Right lobe of liver (tissue), 4 donors: ENCODE measurements at regions not wholly inside any gene's neighbourhood (a gene's known extent, or its start where the extent isn't known, plus 50 kb on each side); places are given as distances from the start of the nearest gene placed in this dataset.

Experiments used
- CTCF ChIP-seq, 4 donors: fragments of 200-600 bp in 3 of 4; fragments of 450-650 bp in 1 of 4; IDR thresholded peaks; one replicate each; pipeline versions ENCODE4 v1.5.1 to v1.8.0; 2016 to 2022; ENCODE audit warnings: antibody characterized with exemption in 4 of 4, mild to moderate bottlenecking in 2 of 4
- POLR2A ChIP-seq: fragments of 450-650 bp; IDR thresholded peaks from one replicate; pipeline ENCODE4 v1.6.1; 2017; ENCODE audit warnings: antibody characterized with exemption, mild to moderate bottlenecking
- donor health status: DM: no; HTN: no; CAD: no.
- donor health status: DM: no; HTN: no; CAD: no.
- donor health status: DM: no; HTN: yes; CAD: no.

GRCh38 chr2:195486520-195486919 lies 170.5 kb upstream of the SLC39A10 start:
- TF ChIP-seq POLR2A (no peak), CTCF (IDR thresholded peaks at IDR 0.05) (no peak)
